NB4 (cell line): ENCODE measurements at regions not wholly inside any gene's neighbourhood (a gene's known extent, or its start where the extent isn't known, plus 50 kb on each side); places are given as distances from the start of the nearest gene placed in this dataset.

Experiments used
- POLR2A ChIP-seq: IDR thresholded peaks from 2 replicates; pipeline ENCODE4 v1.6.1; 2011; ENCODE audit warnings: mild to moderate bottlenecking; ENCODE audit not compliant: insufficient read length; ENCODE audit errors: extremely low read depth
- TF ChIP-seq, protein P1 (sequence below): IDR thresholded peaks from one replicate; pipeline ENCODE4 v1.5.1; 2012; ENCODE audit warnings: low read depth, low read length

DNA sequence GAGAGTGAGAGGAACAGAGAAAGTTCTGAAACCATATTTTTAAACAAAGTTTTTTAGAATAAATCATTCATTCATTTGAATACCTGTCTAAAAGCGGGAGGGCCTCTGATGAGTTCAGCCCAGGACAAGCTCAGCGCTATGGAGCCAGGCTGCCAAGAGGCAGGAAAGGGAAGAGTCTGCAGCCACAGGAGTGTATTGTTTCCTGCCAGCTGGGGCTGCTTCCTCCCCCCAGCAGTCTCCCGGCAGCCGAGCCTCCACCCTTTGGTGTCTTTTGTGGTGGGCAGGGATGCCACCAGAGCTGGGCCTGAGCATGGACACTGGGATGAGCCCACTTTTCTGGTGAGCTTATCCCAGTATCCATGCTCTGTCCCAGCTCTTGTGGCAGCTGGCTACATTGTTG, 199.5 kb upstream of the TPRG1 start:
- TF ChIP-seq, protein P1, sequence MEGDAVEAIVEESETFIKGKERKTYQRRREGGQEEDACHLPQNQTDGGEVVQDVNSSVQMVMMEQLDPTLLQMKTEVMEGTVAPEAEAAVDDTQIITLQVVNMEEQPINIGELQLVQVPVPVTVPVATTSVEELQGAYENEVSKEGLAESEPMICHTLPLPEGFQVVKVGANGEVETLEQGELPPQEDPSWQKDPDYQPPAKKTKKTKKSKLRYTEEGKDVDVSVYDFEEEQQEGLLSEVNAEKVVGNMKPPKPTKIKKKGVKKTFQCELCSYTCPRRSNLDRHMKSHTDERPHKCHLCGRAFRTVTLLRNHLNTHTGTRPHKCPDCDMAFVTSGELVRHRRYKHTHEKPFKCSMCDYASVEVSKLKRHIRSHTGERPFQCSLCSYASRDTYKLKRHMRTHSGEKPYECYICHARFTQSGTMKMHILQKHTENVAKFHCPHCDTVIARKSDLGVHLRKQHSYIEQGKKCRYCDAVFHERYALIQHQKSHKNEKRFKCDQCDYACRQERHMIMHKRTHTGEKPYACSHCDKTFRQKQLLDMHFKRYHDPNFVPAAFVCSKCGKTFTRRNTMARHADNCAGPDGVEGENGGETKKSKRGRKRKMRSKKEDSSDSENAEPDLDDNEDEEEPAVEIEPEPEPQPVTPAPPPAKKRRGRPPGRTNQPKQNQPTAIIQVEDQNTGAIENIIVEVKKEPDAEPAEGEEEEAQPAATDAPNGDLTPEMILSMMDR = no peak
- no peak for TF ChIP-seq POLR2A
